ENCODE measurements at regions not wholly inside any gene's neighbourhood (a gene's known extent, or its start where the extent isn't known, plus 50 kb on each side); places are given as distances from the start of the nearest gene placed in this dataset.
A peak's percentile ranks its signal among the peaks of the same experiment; 100 is the strongest.

DNA sequence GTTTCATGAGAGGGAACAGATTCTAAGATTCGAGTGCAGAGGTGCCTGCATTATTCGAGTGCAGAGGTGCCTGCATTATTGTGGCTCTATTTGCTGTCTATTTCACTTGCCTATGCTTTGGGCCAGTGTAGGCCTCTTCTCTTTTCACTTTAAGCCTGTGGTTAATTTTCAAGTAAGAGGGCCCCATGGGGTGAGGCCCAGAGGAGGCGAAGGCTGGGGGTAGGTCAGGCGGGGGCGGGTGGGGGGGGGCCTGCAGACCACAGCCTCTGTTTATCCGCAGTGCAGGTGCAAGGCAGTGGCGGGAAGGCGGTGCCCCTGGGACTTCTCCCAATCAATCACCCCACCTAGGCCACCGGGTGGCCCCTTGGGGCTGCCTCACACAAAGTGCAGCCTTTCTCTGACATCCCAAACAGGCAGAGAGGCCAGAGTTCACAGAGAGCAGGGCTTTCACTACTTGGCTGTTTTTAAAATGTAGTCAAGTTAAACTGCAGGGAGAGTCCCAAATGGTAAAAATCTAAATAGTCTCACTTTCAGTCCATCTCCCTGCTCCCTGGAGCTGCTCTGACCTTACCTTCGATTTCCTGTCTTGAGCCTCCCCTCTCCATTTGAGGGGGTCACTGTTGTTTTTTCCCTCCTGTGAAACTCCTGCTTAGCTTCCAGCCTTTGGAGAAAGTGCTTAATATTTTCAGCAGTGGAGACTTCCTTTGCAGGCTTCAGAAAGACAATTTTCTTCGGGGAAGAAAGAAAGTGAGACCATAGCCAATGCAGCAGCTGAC, 249.0 kb downstream of the DLEU7 start:
- ChIA-PET CTCF (no interaction called here), POLR2A (no interaction called here)
- Histone ChIP-seq H3K4me3 (ENCODE audit: low read depth, low read length) (no peak overlapping the region), H3K27ac (ENCODE audit: extremely low read depth, low read depth, low read length) (no peak overlapping the region), H3K9me3 (ENCODE audit: control insufficient read depth, insufficient read depth, low read depth, low read length) (no peaks in the 10 kb centered on the region), H3K36me3 (ENCODE audit: control insufficient read depth in 2 of 2, insufficient read depth in 1 of 2, low read length in 2 of 2) (no peaks in the 10 kb centered on the region), H3K4me1 (ENCODE audit: control insufficient read depth, insufficient read depth, low read length) (no peaks in the 10 kb centered on the region)
- TF ChIP-seq GLIS1 (tag by site-specific recombination; IDR thresholded peaks at IDR 0.05) (peak; percentile 77), PRDM1 (tag by site-specific recombination; IDR thresholded peaks at IDR 0.05) (0 out of 2 replicates have a peak, but pooled peaks have one; percentile 20), ZNF2 (tag by site-specific recombination; IDR thresholded peaks at IDR 0.05) (no peak), ZBTB17 (tag by site-specific recombination; IDR thresholded peaks at IDR 0.05) (no peak)

DNA sequence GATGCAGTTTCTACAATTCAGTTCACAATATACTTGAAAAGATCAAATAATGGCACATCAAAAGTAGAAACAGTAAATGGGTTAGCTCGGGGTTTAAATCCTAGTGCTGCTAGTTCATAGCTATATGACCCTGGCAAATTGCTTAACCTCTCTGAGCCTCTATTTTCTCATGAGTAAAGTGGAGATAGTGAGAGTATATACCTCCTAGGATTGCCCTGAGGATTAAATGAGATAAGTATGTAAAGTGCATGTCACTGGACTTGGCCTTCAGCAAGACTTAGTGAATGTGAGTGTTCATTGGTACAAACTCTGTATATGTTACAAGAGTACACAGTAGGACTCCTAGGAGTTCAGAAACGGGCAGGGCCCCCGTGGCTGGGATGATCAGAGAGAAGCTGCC, 248.3 kb downstream of the DLEU7 start:
- Histone ChIP-seq H3K4me1 (ENCODE audit: control insufficient read depth, insufficient read depth, low read length) (no peaks in the 10 kb centered on the region), H3K27ac (ENCODE audit: extremely low read depth, low read depth, low read length) (no peak overlapping the region)
- CTCF ChIA-PET = no interaction called here

DNA sequence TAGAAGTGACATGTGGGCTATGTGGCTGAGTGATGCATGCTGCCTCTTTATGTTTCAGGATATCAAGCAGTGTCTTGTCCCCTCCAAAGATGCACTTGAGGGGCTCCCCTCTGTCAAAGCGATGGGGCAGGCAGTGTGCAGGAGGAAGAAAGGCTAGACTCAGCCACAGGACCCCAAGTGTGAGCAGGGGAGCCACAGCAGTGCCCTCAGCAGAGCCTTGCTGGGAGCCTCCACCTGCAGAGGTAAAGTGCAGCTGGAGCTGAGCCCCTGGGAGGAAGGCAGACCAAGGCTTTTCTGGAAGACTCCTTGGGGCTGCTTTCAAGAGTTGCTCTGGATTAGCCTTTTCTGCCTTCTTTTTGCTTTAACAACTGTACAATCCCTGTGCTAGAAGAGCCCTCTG, 247.3 kb downstream of the DLEU7 start:
- no peaks in the 10 kb centered on the region for H3K9me3 ChIP-seq (ENCODE audit: control insufficient read depth, insufficient read depth, low read depth, low read length)
- H3K4me1 ChIP-seq (ENCODE audit: control insufficient read depth, insufficient read depth, low read length) = no peaks in the 10 kb centered on the region
- POLR2A ChIA-PET = no interaction called here
- H3K36me3 ChIP-seq (ENCODE audit: control insufficient read depth in 2 of 2, insufficient read depth in 1 of 2, low read length in 2 of 2) = no peaks in the 10 kb centered on the region
- H3K27ac ChIP-seq (ENCODE audit: extremely low read depth, low read depth, low read length) = no peak overlapping the region
- TF ChIP-seq ZIC2 (tag by site-specific recombination; IDR thresholded peaks at IDR 0.05) = peak; percentile 87
- TF ChIP-seq, protein P1, sequence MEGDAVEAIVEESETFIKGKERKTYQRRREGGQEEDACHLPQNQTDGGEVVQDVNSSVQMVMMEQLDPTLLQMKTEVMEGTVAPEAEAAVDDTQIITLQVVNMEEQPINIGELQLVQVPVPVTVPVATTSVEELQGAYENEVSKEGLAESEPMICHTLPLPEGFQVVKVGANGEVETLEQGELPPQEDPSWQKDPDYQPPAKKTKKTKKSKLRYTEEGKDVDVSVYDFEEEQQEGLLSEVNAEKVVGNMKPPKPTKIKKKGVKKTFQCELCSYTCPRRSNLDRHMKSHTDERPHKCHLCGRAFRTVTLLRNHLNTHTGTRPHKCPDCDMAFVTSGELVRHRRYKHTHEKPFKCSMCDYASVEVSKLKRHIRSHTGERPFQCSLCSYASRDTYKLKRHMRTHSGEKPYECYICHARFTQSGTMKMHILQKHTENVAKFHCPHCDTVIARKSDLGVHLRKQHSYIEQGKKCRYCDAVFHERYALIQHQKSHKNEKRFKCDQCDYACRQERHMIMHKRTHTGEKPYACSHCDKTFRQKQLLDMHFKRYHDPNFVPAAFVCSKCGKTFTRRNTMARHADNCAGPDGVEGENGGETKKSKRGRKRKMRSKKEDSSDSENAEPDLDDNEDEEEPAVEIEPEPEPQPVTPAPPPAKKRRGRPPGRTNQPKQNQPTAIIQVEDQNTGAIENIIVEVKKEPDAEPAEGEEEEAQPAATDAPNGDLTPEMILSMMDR (tag by site-specific recombination; IDR thresholded peaks at IDR 0.05) = no peak
- H3K4me3 ChIP-seq (ENCODE audit: low read depth, low read length) = no peak overlapping the region
- CTCF ChIA-PET = no interaction called here

More for the DNA sequence above, 248.3 kb downstream of the DLEU7 start:
- TF ChIP-seq HOXD13 (CRISPR knock-in tag; IDR thresholded peaks at IDR 0.05; ENCODE audit: borderline replicate concordance) = no peak
- TF ChIP-seq ZNF555 (tag by site-specific recombination; conservative IDR thresholded peaks at IDR 0.05) = no peak
- no peak for TF ChIP-seq ZBTB17 (tag by site-specific recombination; IDR thresholded peaks at IDR 0.05)
- no peak for TF ChIP-seq ZNF664 (tag by site-specific recombination; IDR thresholded peaks at IDR 0.05)
- TF ChIP-seq ZNF404 (tag by site-specific recombination; IDR thresholded peaks at IDR 0.05) = no peak
- no peak for TF ChIP-seq ZNF473 (tag by site-specific recombination; IDR thresholded peaks at IDR 0.05)
- no peak for TF ChIP-seq ZNF585B (tag by site-specific recombination; IDR thresholded peaks at IDR 0.05)
- no peak for TF ChIP-seq ZNF223 (tag by site-specific recombination; IDR thresholded peaks at IDR 0.05)
- no peak for TF ChIP-seq ZNF707 (tag by site-specific recombination; IDR thresholded peaks at IDR 0.05)
- no peak for TF ChIP-seq ZNF155 (tag by site-specific recombination; IDR thresholded peaks at IDR 0.05)
- TF ChIP-seq GLI2 (tag by site-specific recombination; IDR thresholded peaks at IDR 0.05; ENCODE audit: borderline replicate concordance, low read depth) = no peak
- no peak for TF ChIP-seq GLIS2 (tag by site-specific recombination; IDR thresholded peaks at IDR 0.05)
- no peaks in the 10 kb centered on the region for H3K9me3 ChIP-seq (ENCODE audit: control insufficient read depth, insufficient read depth, low read depth, low read length)
- POLR2A ChIA-PET = no interaction called here
- H3K36me3 ChIP-seq (ENCODE audit: control insufficient read depth in 2 of 2, insufficient read depth in 1 of 2, low read length in 2 of 2) = no peaks in the 10 kb centered on the region
- H3K4me3 ChIP-seq (ENCODE audit: low read depth, low read length) = no peak overlapping the region

DNA sequence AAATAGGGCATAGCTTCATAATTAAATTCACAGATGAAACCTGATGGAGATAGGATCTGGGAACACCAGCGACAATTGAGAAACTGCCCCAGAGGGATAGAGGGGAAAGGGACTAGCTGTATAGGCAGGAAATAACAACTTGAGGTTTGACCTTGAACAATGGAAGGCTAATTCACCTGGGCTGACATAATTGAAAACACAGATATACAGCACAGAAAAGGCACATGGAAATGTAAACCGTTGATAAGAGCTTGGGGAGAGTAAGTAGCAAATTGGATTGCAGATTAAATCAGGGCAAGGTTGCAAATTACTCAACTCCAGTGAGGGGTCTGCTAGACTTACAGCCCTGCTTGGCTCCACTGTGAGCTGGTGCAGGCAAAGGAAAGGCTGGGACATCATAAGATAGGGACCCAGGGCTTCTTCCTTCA, 246.7 kb downstream of the DLEU7 start:
- ChIA-PET CTCF (interaction anchor here (0.5 kb wide), 1 partner anchor 207 kb away, joined by 3 read pairs; no protein-coding TSS in a partner anchor), POLR2A (no interaction called here)
- H3K9me3 ChIP-seq (ENCODE audit: control insufficient read depth, insufficient read depth, low read depth, low read length) = no peaks in the 10 kb centered on the region
- H3K36me3 ChIP-seq (ENCODE audit: control insufficient read depth in 2 of 2, insufficient read depth in 1 of 2, low read length in 2 of 2) = no peaks in the 10 kb centered on the region
- no peak overlapping the region for H3K27ac ChIP-seq (ENCODE audit: extremely low read depth, low read depth, low read length)
- TF ChIP-seq ZNF146 (tag by site-specific recombination; IDR thresholded peaks at IDR 0.05) (no peak), FEZF1 (tag by site-specific recombination; IDR thresholded peaks at IDR 0.05) (peak; percentile 87)
- no peaks in the 10 kb centered on the region for H3K4me1 ChIP-seq (ENCODE audit: control insufficient read depth, insufficient read depth, low read length)
- H3K4me3 ChIP-seq (ENCODE audit: low read depth, low read length) = no peak overlapping the region

Data from HEK293 (cell line).